ENCODE measurements at regions not wholly inside any gene's neighbourhood (a gene's known extent, or its start where the extent isn't known, plus 50 kb on each side); places are given as distances from the start of the nearest gene placed in this dataset.
"Not testable (repeated sequence)": the region's sequence is repeated elsewhere in the genome, so short reads cannot be mapped to it uniquely, and the experiment has no call there.

DNA sequence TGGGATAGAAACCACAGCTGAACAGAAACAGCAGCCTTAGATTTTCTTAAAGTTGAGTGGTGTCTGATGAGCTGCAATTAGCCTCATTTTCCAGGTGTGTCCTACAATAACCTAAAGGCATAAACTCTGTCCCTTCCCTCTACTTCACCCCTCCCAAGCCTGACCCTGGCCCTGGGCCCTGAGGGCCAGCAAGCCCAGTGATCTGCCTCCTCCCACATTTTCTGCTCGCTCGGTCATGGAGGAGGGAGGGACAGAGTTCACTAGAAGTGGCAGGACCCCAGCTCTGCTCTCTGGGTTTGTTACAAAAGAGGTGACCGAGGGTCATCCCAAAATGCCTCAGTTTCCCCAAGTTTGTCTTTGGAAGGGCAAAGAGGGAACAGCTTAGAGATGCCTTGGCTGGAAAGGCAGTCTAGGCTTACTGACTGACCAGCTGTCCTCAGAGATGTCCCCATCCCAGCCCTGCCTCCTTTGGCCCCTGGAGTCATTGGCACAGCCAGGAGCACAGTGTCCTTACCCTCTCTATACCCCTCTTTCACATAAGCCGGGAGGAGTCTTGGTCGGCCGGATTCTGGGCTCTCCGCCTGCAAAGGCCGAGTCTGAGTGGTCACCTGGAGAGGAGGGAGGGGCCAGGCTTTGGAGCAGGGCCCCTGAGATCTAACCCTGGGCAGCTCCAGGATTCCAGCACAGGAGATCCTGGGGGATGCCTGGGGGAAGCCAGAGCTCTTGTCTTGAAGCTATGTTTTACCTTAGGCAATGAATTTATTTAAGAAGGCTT is 172.7 kb downstream of the PTPRU start:
- H3K4me3 Mint-ChIP-seq, result no peak overlapping the region
- DNase-seq (ENCODE audit: low spot score), result no peak
- H3K27ac Mint-ChIP-seq, result no peak overlapping the region
- no peaks in the 10 kb centered on the region for H3K27me3 Mint-ChIP-seq (ENCODE audit: low read depth)
- no peaks in the 10 kb centered on the region for H3K4me1 Mint-ChIP-seq (ENCODE audit: low read depth)
- H3K36me3 Mint-ChIP-seq (ENCODE audit: low read depth), result no peaks in the 10 kb centered on the region
- no peaks in the 10 kb centered on the region for H3K9me3 Mint-ChIP-seq

- no peak overlapping the region for H3K27ac Mint-ChIP-seq
- H3K4me1 Mint-ChIP-seq (ENCODE audit: low read depth), result no peaks in the 10 kb centered on the region
- no peak for DNase-seq (ENCODE audit: low spot score)
- H3K9me3 Mint-ChIP-seq, result no peaks in the 10 kb centered on the region
- no peak overlapping the region for H3K4me3 Mint-ChIP-seq
- no peaks in the 10 kb centered on the region for H3K36me3 Mint-ChIP-seq (ENCODE audit: low read depth)
- no peaks in the 10 kb centered on the region for H3K27me3 Mint-ChIP-seq (ENCODE audit: low read depth)
Measured at GRCh38 chr1:29406814-29407213, 170.5 kb downstream of the PTPRU start.

GRCh38 chr1:29400203-29400602 is 163.9 kb downstream of the PTPRU start:
- not testable (repeated sequence) for H3K9me3 Mint-ChIP-seq; H3K4me1 Mint-ChIP-seq (ENCODE audit: low read depth); H3K4me3 Mint-ChIP-seq; H3K27ac Mint-ChIP-seq; H3K27me3 Mint-ChIP-seq (ENCODE audit: low read depth); DNase-seq (ENCODE audit: low spot score); H3K36me3 Mint-ChIP-seq (ENCODE audit: low read depth)

- H3K27ac Mint-ChIP-seq, result no peak overlapping the region
- H3K36me3 Mint-ChIP-seq (ENCODE audit: low read depth), result no peaks in the 10 kb centered on the region
- no peaks in the 10 kb centered on the region for H3K4me1 Mint-ChIP-seq (ENCODE audit: low read depth)
- no peaks in the 10 kb centered on the region for H3K27me3 Mint-ChIP-seq (ENCODE audit: low read depth)
- no peak overlapping the region for H3K4me3 Mint-ChIP-seq
- peaks cover 3% of the 10 kb centered on the region for H3K9me3 Mint-ChIP-seq
- DNase-seq (ENCODE audit: low spot score), result no peak
Measured at GRCh38 chr1:29399465-29399864, 163.1 kb downstream of the PTPRU start.

DNA sequence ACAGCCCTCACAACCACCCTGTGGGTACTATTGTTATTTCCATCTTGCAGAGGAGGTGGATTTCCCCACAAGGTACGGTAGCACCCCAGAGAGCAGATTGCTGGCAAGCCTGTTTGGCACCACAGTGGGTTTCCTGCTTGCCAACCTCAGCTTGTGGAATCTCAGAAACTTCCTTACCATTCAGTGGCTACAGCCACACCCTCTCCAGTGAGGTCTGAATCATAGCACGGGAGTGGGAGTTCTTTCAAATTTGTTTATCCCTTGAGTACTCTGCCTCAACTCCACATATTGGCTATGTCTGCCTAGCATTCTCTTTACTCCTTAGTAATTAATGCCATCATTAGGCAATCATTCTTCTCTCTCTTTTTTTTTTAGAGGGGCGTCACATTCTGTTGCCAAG is 162.1 kb downstream of the PTPRU start:
- H3K27ac Mint-ChIP-seq, result no peak overlapping the region
- H3K36me3 Mint-ChIP-seq (ENCODE audit: low read depth), result no peaks in the 10 kb centered on the region

GRCh38 chr1:29397981-29398380 is 161.7 kb downstream of the PTPRU start:
- no peak for DNase-seq (ENCODE audit: low spot score)
- H3K36me3 Mint-ChIP-seq (ENCODE audit: low read depth), result no peaks in the 10 kb centered on the region
- H3K9me3 Mint-ChIP-seq, result peaks cover 3% of the 10 kb centered on the region
- H3K27me3 Mint-ChIP-seq (ENCODE audit: low read depth), result no peaks in the 10 kb centered on the region
- H3K4me3 Mint-ChIP-seq, result no peak overlapping the region
- no peaks in the 10 kb centered on the region for H3K4me1 Mint-ChIP-seq (ENCODE audit: low read depth)
- no peak overlapping the region for H3K27ac Mint-ChIP-seq

More for the DNA sequence above, 162.1 kb downstream of the PTPRU start:
- Mint-ChIP-seq H3K4me1 (ENCODE audit: low read depth) (no peaks in the 10 kb centered on the region), H3K9me3 (peaks cover 3% of the 10 kb centered on the region), H3K27me3 (ENCODE audit: low read depth) (no peaks in the 10 kb centered on the region), H3K4me3 (no peak overlapping the region)
- DNase-seq (ENCODE audit: low spot score), result no peak

DNA sequence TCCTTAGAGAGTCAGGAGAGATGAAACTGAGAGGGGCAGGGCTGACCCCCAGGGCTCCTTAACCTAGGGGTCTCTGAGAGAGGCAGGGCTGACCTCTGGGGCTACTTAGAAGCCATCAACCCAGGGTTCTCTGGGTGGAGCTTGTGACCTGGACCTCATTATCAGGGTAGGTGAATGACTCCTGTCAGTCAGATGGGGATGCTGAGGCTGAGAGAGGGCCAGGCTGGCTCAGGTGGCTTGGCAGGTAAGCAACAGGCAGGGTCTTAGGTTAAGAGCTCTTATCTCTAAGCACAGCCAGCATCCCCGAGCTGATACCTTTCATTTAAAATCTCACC is 160.9 kb downstream of the PTPRU start:
- Mint-ChIP-seq H3K4me1 (ENCODE audit: low read depth) (no peaks in the 10 kb centered on the region), H3K27me3 (ENCODE audit: low read depth) (no peaks in the 10 kb centered on the region), H3K9me3 (peaks cover 3% of the 10 kb centered on the region), H3K4me3 (no peak overlapping the region), H3K27ac (no peak overlapping the region), H3K36me3 (ENCODE audit: low read depth) (no peaks in the 10 kb centered on the region)
- no peak for DNase-seq (ENCODE audit: low spot score)

- H3K27me3 Mint-ChIP-seq (ENCODE audit: low read depth), result no peaks in the 10 kb centered on the region
Measured at GRCh38 chr1:29396438-29397255, 160.3 kb downstream of the PTPRU start.

GRCh38 chr1:29395736-29396437 is 159.6 kb downstream of the PTPRU start:
- H3K36me3 Mint-ChIP-seq (ENCODE audit: low read depth), result no peaks in the 10 kb centered on the region
- H3K27me3 Mint-ChIP-seq (ENCODE audit: low read depth), result no peaks in the 10 kb centered on the region
- no peaks in the 10 kb centered on the region for H3K9me3 Mint-ChIP-seq
- no peak overlapping the region for H3K4me3 Mint-ChIP-seq
- H3K4me1 Mint-ChIP-seq (ENCODE audit: low read depth), result no peaks in the 10 kb centered on the region
- no peak for DNase-seq (ENCODE audit: low spot score)
- H3K27ac Mint-ChIP-seq, result no peak overlapping the region

More at GRCh38 chr1:29396438-29397255, 160.3 kb downstream of the PTPRU start:
- Mint-ChIP-seq H3K4me3 (no peak overlapping the region), H3K9me3 (peaks cover 3% of the 10 kb centered on the region), H3K36me3 (ENCODE audit: low read depth) (no peaks in the 10 kb centered on the region), H3K4me1 (ENCODE audit: low read depth) (no peaks in the 10 kb centered on the region), H3K27ac (no peak overlapping the region)
- no peak for DNase-seq (ENCODE audit: low spot score)

GRCh38 chr1:29394521-29395225 is 158.4 kb downstream of the PTPRU start:
- H3K4me3 Mint-ChIP-seq, result no peak overlapping the region
- no peaks in the 10 kb centered on the region for H3K9me3 Mint-ChIP-seq
- no peaks in the 10 kb centered on the region for H3K4me1 Mint-ChIP-seq (ENCODE audit: low read depth)
- no peak for DNase-seq (ENCODE audit: low spot score)
- no peaks in the 10 kb centered on the region for H3K27me3 Mint-ChIP-seq (ENCODE audit: low read depth)
- no peaks in the 10 kb centered on the region for H3K36me3 Mint-ChIP-seq (ENCODE audit: low read depth)
- no peak overlapping the region for H3K27ac Mint-ChIP-seq

GRCh38 chr1:29393451-29393826 is 157.1 kb downstream of the PTPRU start:
- Mint-ChIP-seq H3K27ac (no peak overlapping the region), H3K9me3 (no peaks in the 10 kb centered on the region), H3K4me1 (ENCODE audit: low read depth) (no peaks in the 10 kb centered on the region), H3K27me3 (ENCODE audit: low read depth) (no peaks in the 10 kb centered on the region), H3K4me3 (no peak overlapping the region), H3K36me3 (ENCODE audit: low read depth) (no peaks in the 10 kb centered on the region)
- no peak for DNase-seq (ENCODE audit: low spot score)

DNA sequence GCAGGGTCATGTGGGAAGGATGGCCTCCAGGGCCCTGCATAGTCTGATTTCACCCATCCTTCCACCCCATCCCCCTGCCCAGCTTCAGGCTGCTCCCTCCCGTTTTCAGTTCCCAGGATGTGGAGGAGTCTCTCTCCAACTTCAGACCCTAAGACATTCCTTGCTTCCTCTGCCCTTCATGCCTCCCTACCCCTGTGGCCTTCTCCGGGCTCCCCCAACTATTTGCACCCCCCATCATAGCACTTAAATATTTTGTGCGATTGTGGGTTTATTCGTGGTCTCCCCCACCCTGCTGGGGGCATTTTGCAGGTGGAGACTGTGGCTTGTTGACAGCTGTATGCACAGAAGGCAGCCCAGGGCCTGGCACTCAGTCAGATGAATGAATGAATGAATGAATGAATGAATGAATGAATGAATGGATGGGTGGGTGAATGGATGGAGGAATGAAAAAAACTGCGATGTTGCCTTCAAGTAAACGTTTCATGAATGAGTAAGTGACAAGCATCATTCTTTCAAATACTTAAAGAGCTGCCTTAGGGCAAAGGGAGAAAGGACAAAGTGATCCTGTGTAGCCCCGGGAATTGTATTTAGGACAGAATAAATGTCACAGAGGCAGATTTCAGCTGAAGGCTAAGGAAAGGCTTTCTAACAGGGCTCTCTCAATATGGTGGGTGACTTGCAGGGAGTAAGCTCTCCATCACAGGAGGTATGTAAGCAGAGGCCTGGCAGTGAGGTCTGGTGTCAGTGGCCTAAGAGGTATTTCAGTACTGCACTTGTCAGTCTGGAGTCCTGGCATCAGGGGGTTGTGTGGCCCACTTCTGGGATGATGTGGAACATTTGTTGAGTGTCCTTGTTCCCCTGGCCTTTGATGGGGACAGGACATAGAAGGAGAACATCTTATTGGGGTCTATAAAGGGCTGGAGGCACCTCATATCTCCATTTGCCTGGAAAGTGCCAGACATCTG is 156.4 kb downstream of the PTPRU start:
- no peaks in the 10 kb centered on the region for H3K27me3 Mint-ChIP-seq (ENCODE audit: low read depth)

DNA sequence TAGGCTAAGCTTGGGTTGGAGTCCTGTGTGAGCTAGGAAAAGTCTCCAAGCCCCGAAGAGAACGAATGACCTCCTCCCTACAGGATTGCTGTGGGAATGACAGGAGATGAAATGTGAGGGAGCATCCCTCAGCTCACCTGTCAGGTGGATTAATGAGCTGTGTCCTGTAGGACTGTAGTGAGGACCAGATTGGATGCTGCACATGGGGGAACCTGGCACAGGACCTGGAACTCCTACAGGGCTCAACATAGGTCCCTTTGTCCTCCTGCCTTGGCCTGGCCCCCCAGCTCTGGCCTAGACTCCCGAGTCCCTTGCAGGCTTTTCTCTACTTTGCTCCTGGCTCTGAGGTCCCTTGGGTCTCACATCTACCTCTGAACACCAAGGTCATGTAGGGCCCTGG is 155.7 kb downstream of the PTPRU start:
- Mint-ChIP-seq H3K27me3 (ENCODE audit: low read depth) (no peaks in the 10 kb centered on the region), H3K4me3 (no peak overlapping the region), H3K27ac (no peak overlapping the region), H3K36me3 (ENCODE audit: low read depth) (no peaks in the 10 kb centered on the region), H3K4me1 (ENCODE audit: low read depth) (no peaks in the 10 kb centered on the region), H3K9me3 (no peaks in the 10 kb centered on the region)
- no peak for DNase-seq (ENCODE audit: low spot score)

More for the DNA sequence above, 156.4 kb downstream of the PTPRU start:
- no peak for DNase-seq (ENCODE audit: low spot score)
- Mint-ChIP-seq H3K36me3 (ENCODE audit: low read depth) (no peaks in the 10 kb centered on the region), H3K4me1 (ENCODE audit: low read depth) (no peaks in the 10 kb centered on the region), H3K4me3 (no peak overlapping the region), H3K9me3 (no peaks in the 10 kb centered on the region), H3K27ac (no peak overlapping the region)
